PC-3 (cell line): ENCODE measurements at regions not wholly inside any gene's neighbourhood (a gene's known extent, or its start where the extent isn't known, plus 50 kb on each side); places are given as distances from the start of the nearest gene placed in this dataset.
A peak's percentile ranks its signal among the peaks of the same experiment; 100 is the strongest.

Source experiments
- ATAC-seq: fragments of 200-7000 bp; cut with Tn5 transposase; 2 replicates; pipeline ENCODE4 v1.9.1; 2020; ENCODE audit warnings: mild to moderate bottlenecking, moderate library complexity
- BruUV-seq: library from RNA; stranded (reverse); fragments of 400-500 nt; replicated peaks from 2 replicates; lab custom pipeline; 2021; lab: Mats Ljungman, UMichigan
- CTCF ChIA-PET: fragments of 300-600 bp; sonication (Branson Sonifier 250); formaldehyde crosslinking; loops from one replicate; lab custom pipeline; 2022; ENCODE audit warnings: antibody characterized with exemption; lab: Charles Lee
- POLR2A ChIA-PET: fragments of 300-600 bp; sonication (Branson Sonifier 250); formaldehyde crosslinking; loops from one replicate; lab custom pipeline; 2022; ENCODE audit warnings: antibody characterized with exemption; ENCODE audit not compliant: unreplicated experiment; lab: Charles Lee
- DNase-seq: peaks from one replicate; pipeline ENCODE4 v3.0.0-alpha.2; 2015
- H2AFZ ChIP-seq: fragments of 300-600 bp; sonication (generic); 2 replicates; pipeline ENCODE4 v1.6.0; 2016; ENCODE audit warnings: antibody characterized with exemption, low read length
- H3F3A ChIP-seq: fragments of 300-600 bp; sonication (generic); one replicate; pipeline ENCODE4 v1.6.0; 2017; ENCODE audit warnings: antibody characterized with exemption, low read length, control low read depth, mild to moderate bottlenecking; ENCODE audit not compliant: unreplicated experiment
- H3K27ac ChIP-seq: fragments of 300-600 bp; sonication (generic); 2 replicates; pipeline ENCODE4 v1.5.1; 2016; ENCODE audit warnings: mild to moderate bottlenecking, low read length
- H3K27me3 ChIP-seq: fragments of 300-600 bp; sonication (generic); 2 replicates; pipeline ENCODE4 v1.6.1; 2016; ENCODE audit warnings: low read length, mixed read lengths
- H3K36me3 ChIP-seq: fragments of 300-600 bp; sonication (generic); 2 replicates; pipeline ENCODE4 v1.6.1; 2016; ENCODE audit warnings: low read depth, mixed run types, low read length, mixed read lengths
- H3K4me1 ChIP-seq: fragments of 300-600 bp; sonication (generic); 2 replicates; pipeline ENCODE4 v1.5.1; 2016; ENCODE audit warnings: low read length; ENCODE audit not compliant: insufficient read depth
- H3K4me2 ChIP-seq: fragments of 300-600 bp; sonication (generic); 2 replicates; pipeline ENCODE4 v1.6.0; 2016; ENCODE audit warnings: low read length
- H3K4me3 ChIP-seq: fragments of 300-600 bp; sonication (generic); 2 replicates; pipeline ENCODE4 v1.5.1; 2016; ENCODE audit warnings: mild to moderate bottlenecking, low read length, mixed read lengths
- H3K79me2 ChIP-seq: fragments of 300-600 bp; sonication (generic); 2 replicates; pipeline ENCODE4 v1.6.1; 2017; ENCODE audit warnings: low read length, mixed read lengths
- H3K9ac ChIP-seq: fragments of 300-600 bp; sonication (generic); 2 replicates; pipeline ENCODE4 v1.6.0; 2016; ENCODE audit warnings: mild to moderate bottlenecking, low read length
- H3K9me2 ChIP-seq: fragments of 300-600 bp; sonication (generic); replicated peaks from 2 replicates; pipeline ENCODE4 v1.6.1; 2016; ENCODE audit warnings: mixed run types, low read length, mixed read lengths
- H3K9me3 ChIP-seq: fragments of 300-600 bp; sonication (generic); 2 replicates; pipeline ENCODE4 v1.6.1; 2016; ENCODE audit warnings: low read length, mixed read lengths
- H4K20me1 ChIP-seq: fragments of 300-600 bp; sonication (generic); 2 replicates; pipeline ENCODE4 v1.6.1; 2016; ENCODE audit warnings: low read length, mixed read lengths
- CTCF ChIP-seq: fragments of 300-600 bp; sonication (generic); conservative IDR thresholded peaks from 2 replicates; pipeline ENCODE4 v1.5.1; 2017; ENCODE audit warnings: antibody characterized with exemption, low read depth, mild to moderate bottlenecking, low read length
- EZH2 ChIP-seq: fragments of 300-600 bp; sonication (generic); IDR thresholded peaks from one replicate; pipeline ENCODE4 v1.6.1; 2017; ENCODE audit warnings: antibody characterized with exemption, mild to moderate bottlenecking, low read length; ENCODE audit not compliant: unreplicated experiment
- EZH2phosphoT487 ChIP-seq: fragments of 300-600 bp; sonication (generic); IDR thresholded peaks from 2 replicates; pipeline ENCODE4 v1.6.1; 2018; ENCODE audit warnings: mild to moderate bottlenecking, antibody characterized with exemption, low read length, borderline replicate concordance
- intact Hi-C: fragments of 100-400 bp; cut with micrococcal nuclease; formaldehyde crosslinking; loops from 2 replicates; pipeline ENCODE4 v1.9.0; 2023

GRCh38 chr14:94868772-94869072, 98.8 kb upstream of the GSC start:
- Histone ChIP-seq H3K79me2 (no peaks in the 10 kb centered on the region), H3K4me2 (no peak overlapping the region), H3F3A (no peaks in the 10 kb centered on the region), H3K27me3 (peaks cover 5% of the 10 kb centered on the region), H2AFZ (no peak overlapping the region), H3K4me3 (no peak overlapping the region), H3K27ac (no peak overlapping the region), H3K36me3 (no peaks in the 10 kb centered on the region), H3K9ac (no peak overlapping the region), H4K20me1 (no peaks in the 10 kb centered on the region), H3K4me1 (no peaks in the 10 kb centered on the region), H3K9me2 (no peaks in the 10 kb centered on the region), H3K9me3 (no peaks in the 10 kb centered on the region)
- no peak for TF ChIP-seq EZH2phosphoT487
- TF ChIP-seq EZH2 = no peak
- no peak for TF ChIP-seq CTCF
- DNase-seq (no peak), ATAC-seq (no peak)
- ChIA-PET POLR2A (no interaction called here), CTCF (no interaction called here)
- BruUV-seq = no TSS peak
- intact Hi-C loops = no loop called here

- Histone ChIP-seq H2AFZ (no peak overlapping the region), H3K4me2 (no peak overlapping the region), H3K4me1 (no peaks in the 10 kb centered on the region), H4K20me1 (no peaks in the 10 kb centered on the region), H3K36me3 (no peaks in the 10 kb centered on the region), H3K4me3 (no peak overlapping the region), H3K27ac (no peak overlapping the region), H3F3A (no peaks in the 10 kb centered on the region), H3K9ac (no peak overlapping the region), H3K79me2 (no peaks in the 10 kb centered on the region), H3K9me2 (no peaks in the 10 kb centered on the region), H3K27me3 (peaks cover 5% of the 10 kb centered on the region), H3K9me3 (no peaks in the 10 kb centered on the region)
- TF ChIP-seq CTCF = no peak
- TF ChIP-seq EZH2 = no peak
- no peak for TF ChIP-seq EZH2phosphoT487
- DNase-seq (peak; percentile 1), ATAC-seq (no peak)
- intact Hi-C loops = no loop called here
- BruUV-seq = no TSS peak
- POLR2A ChIA-PET = no interaction called here
- CTCF ChIA-PET = no interaction called here
Measured at GRCh38 chr14:94867946-94868771, 98.2 kb upstream of the GSC start.

GRCh38 chr14:94867209-94867608, 97.3 kb upstream of the GSC start:
- intact Hi-C loops = no loop called here
- Histone ChIP-seq H3K4me2 (no peak overlapping the region), H3F3A (no peaks in the 10 kb centered on the region), H3K4me1 (no peaks in the 10 kb centered on the region), H4K20me1 (no peaks in the 10 kb centered on the region), H3K4me3 (no peak overlapping the region), H3K9me2 (no peaks in the 10 kb centered on the region), H3K36me3 (no peaks in the 10 kb centered on the region), H2AFZ (no peak overlapping the region), H3K27me3 (peaks cover 5% of the 10 kb centered on the region), H3K9ac (no peak overlapping the region), H3K79me2 (no peaks in the 10 kb centered on the region), H3K9me3 (no peaks in the 10 kb centered on the region), H3K27ac (no peak overlapping the region)
- DNase-seq (no peak), ATAC-seq (no peak)
- TF ChIP-seq CTCF = no peak
- TF ChIP-seq EZH2phosphoT487 = no peak
- TF ChIP-seq EZH2 = no peak
- BruUV-seq = no TSS peak
- ChIA-PET CTCF (no interaction called here), POLR2A (no interaction called here)
